SHP77 (cell line): ENCODE measurements at regions not wholly inside any gene's neighbourhood (a gene's known extent, or its start where the extent isn't known, plus 50 kb on each side); places are given as distances from the start of the nearest gene placed in this dataset.

Source experiments
- DNase-seq, 2 experiments: peaks; one replicate each; lab custom pipeline; 2025; lab: John Stamatoyannopoulos, UW

GRCh38 chr3:127349501-127350171 is 61.8 kb upstream of the PRR20G start:
- no peak for DNase-seq

- no peak for DNase-seq
These were observed 54.9 kb upstream of the PRR20G start for GRCh38 chr3:127342735-127343134.

GRCh38 chr3:127339928-127340861 is 52.3 kb upstream of the PRR20G start:
- DNase-seq = no peak

GRCh38 chr3:127339016-127339415 is 51.2 kb upstream of the PRR20G start:
- no peak for DNase-seq

GRCh38 chr3:127337911-127338531 is 50.2 kb upstream of the PRR20G start:
- no peak for DNase-seq
